H1 (cell line): ENCODE measurements at regions not wholly inside any gene's neighbourhood (a gene's known extent, or its start where the extent isn't known, plus 50 kb on each side); places are given as distances from the start of the nearest gene placed in this dataset.

Experiments used
- CTCF ChIA-PET: fragments of 300-600 bp; sonication (Branson Sonifier 250); formaldehyde crosslinking; loops from one replicate; lab custom pipeline; 2021; ENCODE audit not compliant: partially characterized antibody; lab: Charles Lee
- POLR2A ChIA-PET: fragments of 300-600 bp; sonication (Branson Sonifier 250); formaldehyde crosslinking; loops from one replicate; lab custom pipeline; 2021; ENCODE audit warnings: inconsistent platforms; ENCODE audit not compliant: partially characterized antibody; lab: Charles Lee
- DNase-seq, 2 experiments: peaks; one replicate each; pipeline versions ENCODE4 v3.0.0 to v3.0.0-alpha.2; 2010 to 2022; ENCODE audit warnings: low spot score in 2 of 2, low read depth in 1 of 2, mixed read lengths in 1 of 2
- FAIRE-seq: peaks from 2 replicates; lab custom pipeline; 2011; peaks lifted over from hg19 to GRCh38; lab: Jason Lieb, UNC
- H2AFZ ChIP-seq: 2 replicates; pipeline ENCODE4 v1.8.1; 2012; ENCODE audit warnings: low read length, inconsistent platforms
- H2AK5ac ChIP-seq: 2 replicates; pipeline ENCODE4 v1.6.1; 2013; ENCODE audit warnings: low read depth, low read length
- H2BK120ac ChIP-seq: replicated peaks from 2 replicates; pipeline ENCODE3; 2013; ENCODE audit warnings: low read depth, low read length, inconsistent platforms
- H2BK12ac ChIP-seq: 2 replicates; pipeline ENCODE4 v1.6.1; 2013; ENCODE audit warnings: low read depth, low read length
- H2BK15ac ChIP-seq: 2 replicates; pipeline ENCODE4 v1.6.1; 2013; ENCODE audit warnings: low read length
- H2BK20ac ChIP-seq: 2 replicates; pipeline ENCODE4 v1.6.1; 2013; ENCODE audit warnings: low read length
- H2BK5ac ChIP-seq: 2 replicates; pipeline ENCODE4 v1.6.1; 2013; ENCODE audit warnings: low read depth, low read length
- H3K14ac ChIP-seq: 2 replicates; pipeline ENCODE4 v1.6.1; 2013; ENCODE audit warnings: inconsistent platforms; ENCODE audit not compliant: insufficient read length
- H3K18ac ChIP-seq: 2 replicates; pipeline ENCODE4 v1.6.1; 2013; ENCODE audit warnings: low read length; ENCODE audit errors: extremely low read depth
- H3K23ac ChIP-seq: 2 replicates; pipeline ENCODE4 v1.6.1; 2013; ENCODE audit warnings: inconsistent platforms; ENCODE audit not compliant: insufficient read length
- H3K23me2 ChIP-seq: 2 replicates; pipeline ENCODE4 v1.6.1; 2013; ENCODE audit warnings: low read depth, low read length
- H3K27ac ChIP-seq: 2 replicates; pipeline ENCODE4 v1.6.1; 2011; ENCODE audit warnings: low read depth, low read length, inconsistent platforms
- H3K27me3 ChIP-seq, 4 experiments: replicated peaks in 1 of 4; 1 replicate in 1 of 4; 2 replicates in 3 of 4; pipeline versions ENCODE4 v1.6.1 to v1.8.1; 2011 to 2013; ENCODE audit warnings: low read length in 3 of 4, mild to moderate bottlenecking in 3 of 4, inconsistent platforms in 2 of 4, mixed read lengths in 2 of 4, moderate library complexity in 1 of 4; ENCODE audit not compliant: control insufficient read depth in 3 of 4, insufficient read depth in 3 of 4; ENCODE audit errors: extremely low read depth in 1 of 4
- H3K36me3 ChIP-seq, 4 experiments: 2 replicates each; pipeline versions ENCODE4 v1.6.1 to v1.8.1; 2011 to 2013; ENCODE audit warnings: mild to moderate bottlenecking in 4 of 4, low read length in 3 of 4, moderate library complexity in 2 of 4, control low read depth in 1 of 4, inconsistent platforms in 1 of 4; ENCODE audit not compliant: insufficient read depth in 4 of 4, control insufficient read depth in 2 of 4
- H3K4ac ChIP-seq: replicated peaks from 2 replicates; pipeline ENCODE3; 2013; ENCODE audit warnings: low read length, low read depth, mixed read lengths, inconsistent platforms; ENCODE audit not compliant: insufficient read length
- H3K4me1 ChIP-seq, 4 experiments: replicated peaks in 1 of 4; 1 replicate in 1 of 4; 2 replicates in 3 of 4; pipeline versions ENCODE4 v1.6.1 to v1.8.1; 2011 to 2013; ENCODE audit warnings: low read length in 3 of 4, inconsistent platforms in 2 of 4, mixed read lengths in 1 of 4; ENCODE audit not compliant: insufficient read depth in 4 of 4, control insufficient read depth in 3 of 4
- H3K4me2 ChIP-seq, 2 experiments: 2 replicates each; pipeline versions ENCODE4 v1.6.1 to v1.8.1; 2011 to 2013; ENCODE audit warnings: low read depth in 2 of 2, low read length in 2 of 2, control low read depth in 1 of 2, inconsistent platforms in 1 of 2, mild to moderate bottlenecking in 1 of 2; ENCODE audit not compliant: insufficient read depth in 1 of 2
- H3K4me3 ChIP-seq, 4 experiments: fragments of 200-600, 300-600 bp in 1 of 4; sonication (generic), shearing (Covaris generic), sonication (Bioruptor Twin) in 1 of 4; 2 replicates each; pipeline versions ENCODE4 v1.5.1 to v1.8.1; 2011 to 2016; ENCODE audit warnings: low read length in 4 of 4, low read depth in 3 of 4, control low read depth in 2 of 4, inconsistent platforms in 2 of 4, mild to moderate bottlenecking in 2 of 4, mixed read lengths in 1 of 4, moderate library complexity in 1 of 4; ENCODE audit not compliant: insufficient read depth in 2 of 4; ENCODE audit errors: extremely low read depth in 1 of 4
- H3K56ac ChIP-seq: replicated peaks from 2 replicates; pipeline ENCODE3; 2013; ENCODE audit warnings: low read depth, mild to moderate bottlenecking, mixed read lengths, low read length, inconsistent platforms; ENCODE audit not compliant: insufficient read length
- H3K79me1 ChIP-seq: 2 replicates; pipeline ENCODE4 v1.6.1; 2013; ENCODE audit warnings: low read depth, low read length, control low read depth
- H3K79me2 ChIP-seq, 2 experiments: 2 replicates each; pipeline versions ENCODE4 v1.6.1 to v1.8.1; 2012 to 2013; ENCODE audit warnings: low read length in 2 of 2, mild to moderate bottlenecking in 2 of 2, inconsistent platforms in 1 of 2; ENCODE audit not compliant: insufficient read depth in 2 of 2, control insufficient read depth in 1 of 2
- H3K9ac ChIP-seq, 4 experiments: replicated peaks in 1 of 4; 1 replicate in 1 of 4; 2 replicates in 3 of 4; pipeline versions ENCODE4 v1.6.1 to v1.8.1; 2011 to 2013; ENCODE audit warnings: low read depth in 3 of 4, low read length in 3 of 4, control low read depth in 2 of 4, mild to moderate bottlenecking in 2 of 4, moderate library complexity in 2 of 4, inconsistent platforms in 1 of 4; ENCODE audit errors: extremely low read depth in 1 of 4
- H3K9me3 ChIP-seq, 2 experiments: 2 replicates each; pipeline versions ENCODE4 v1.6.1 to v1.8.1; 2012 to 2013; ENCODE audit warnings: mild to moderate bottlenecking in 2 of 2, moderate library complexity in 2 of 2, control low read depth in 1 of 2, inconsistent platforms in 1 of 2, low read depth in 1 of 2, low read length in 1 of 2, mixed read lengths in 1 of 2; ENCODE audit not compliant: insufficient read depth in 2 of 2
- H4K20me1 ChIP-seq, 2 experiments: replicated peaks in 1 of 2; 2 replicates each; pipeline versions ENCODE3 to v1.8.1; 2011 to 2013; ENCODE audit warnings: inconsistent platforms in 2 of 2, low read length in 2 of 2, mild to moderate bottlenecking in 1 of 2; ENCODE audit not compliant: insufficient read depth in 2 of 2, control insufficient read depth in 1 of 2
- H4K5ac ChIP-seq: 2 replicates; pipeline ENCODE4 v1.6.1; 2013; ENCODE audit warnings: low read length, low read depth, mixed read lengths, inconsistent platforms; ENCODE audit not compliant: insufficient read length
- H4K8ac ChIP-seq: 2 replicates; pipeline ENCODE4 v1.8.0; 2013; ENCODE audit warnings: mild to moderate bottlenecking, moderate library complexity, low read length, inconsistent platforms; ENCODE audit not compliant: insufficient read depth; ENCODE audit errors: extremely low read depth
- H4K91ac ChIP-seq: replicated peaks from 2 replicates; pipeline ENCODE3; 2013; ENCODE audit warnings: low read length, mixed read lengths, inconsistent platforms; ENCODE audit not compliant: insufficient read length
- BACH1 ChIP-seq: IDR thresholded peaks from 2 replicates; pipeline ENCODE4 v1.6.1; 2012; ENCODE audit warnings: low read length, improper control_type of control experiment
- CBX8 ChIP-seq: fragments of 300-800, 300-1000 bp; sonication (generic); IDR thresholded peaks from 2 replicates; pipeline ENCODE4 v1.7.1; 2016; ENCODE audit warnings: low read depth, low read length, borderline replicate concordance
- CTBP2 ChIP-seq: IDR thresholded peaks from 2 replicates; pipeline ENCODE4 v1.7.0; 2011; ENCODE audit warnings: borderline replicate concordance, mild to moderate bottlenecking, moderate library complexity, mixed read lengths, low read length; ENCODE audit not compliant: insufficient read depth, insufficient read length
- GTF2F1 ChIP-seq: IDR thresholded peaks from 2 replicates; pipeline ENCODE4 v1.6.1; 2012; ENCODE audit warnings: low read depth, low read length, improper control_type of control experiment, borderline replicate concordance
- PHF8 ChIP-seq: fragments of 200-600 bp; sonication (generic); conservative IDR thresholded peaks from 2 replicates; pipeline ENCODE4 v1.7.1; 2012; ENCODE audit warnings: low read depth, mild to moderate bottlenecking, inconsistent platforms, low read length, moderate library complexity
- RBBP5 ChIP-seq: IDR thresholded peaks from 2 replicates; pipeline ENCODE4 v1.7.1; 2012; ENCODE audit warnings: low read depth, mild to moderate bottlenecking, inconsistent platforms, low read length, moderate library complexity, borderline replicate concordance
- SIN3A ChIP-seq, 2 experiments: IDR thresholded peaks in 1 of 2; conservative IDR thresholded peaks in 1 of 2; 2 replicates each; pipeline ENCODE4 v1.6.1; 2011 to 2012; ENCODE audit warnings: low read length in 2 of 2, improper control_type of control experiment in 1 of 2, low read depth in 1 of 2, mild to moderate bottlenecking in 1 of 2
- TAF7 ChIP-seq: optimal IDR thresholded peaks from 2 replicates; pipeline ENCODE3; 2011; ENCODE audit warnings: low read depth, mild to moderate bottlenecking, inconsistent platforms, low read length, moderate library complexity, borderline replicate concordance
- WGBS, 2 experiments: shearing (Covaris generic) in 1 of 2; methylation state at CpG; one replicate each; pipeline versions ENCODE4 v1.1.6 to v1.1.7; 2013 to 2015; ENCODE audit warnings: low lambda C conversion rate in 2 of 2, mixed read lengths in 2 of 2, inconsistent platforms in 1 of 2, low coverage in 1 of 2, missing lambda C conversion rate in 1 of 2; ENCODE audit not compliant: insufficient replicate concordance in 2 of 2, insufficient coverage in 1 of 2, insufficient read length in 1 of 2; ENCODE audit errors: extremely low coverage in 1 of 2, missing lambda C conversion rate in 1 of 2; 5-methylcytosine and 5-hydroxymethylcytosine counted together

GRCh38 chr20:24052599-24053275, 64.2 kb upstream of the GGTLC1 start:
- H3K4me2 ChIP-seq, result no peak overlapping the region
- no peak overlapping the region for H2BK15ac ChIP-seq
- H4K5ac ChIP-seq, result no peak overlapping the region
- H3K14ac ChIP-seq, result no peak overlapping the region
- H2BK5ac ChIP-seq, result no peak overlapping the region
- no peak for TF ChIP-seq PHF8
- no peak for TF ChIP-seq RBBP5
- no peak for TF ChIP-seq CBX8
- no peak for TF ChIP-seq TAF7
- no peak for TF ChIP-seq GTF2F1
- no peak for TF ChIP-seq CTBP2
- no peak for TF ChIP-seq BACH1
- no peak for TF ChIP-seq SIN3A (conservative IDR thresholded peaks at IDR 0.05 in 1 of 2, IDR thresholded peaks at IDR 0.05 in 1 of 2; ENCODE audit: low read depth in 1 of 2, low read length in 2 of 2)
- no peak overlapping the region for H3K56ac ChIP-seq
- no peak overlapping the region for H2BK120ac ChIP-seq
- FAIRE-seq (no peak), DNase-seq (no peak)
- H3K4me1 ChIP-seq, result no peaks in the 10 kb centered on the region; a peak in 1 of 7 replicates
- H3K9me3 ChIP-seq, result no peaks in the 10 kb centered on the region
- H3K27ac ChIP-seq, result no peak overlapping the region
- H3K23me2 ChIP-seq, result no peaks in the 10 kb centered on the region
- H3K18ac ChIP-seq, result no peak overlapping the region
- WGBS, 2 experiments, result 92% methylated on average over 23 of the region's 23 CpGs; no CpG with 5 or more reads in 1 of the 2 experiments
- H2BK20ac ChIP-seq, result no peak overlapping the region
- H3K36me3 ChIP-seq, result no peaks in the 10 kb centered on the region
- H3K4me3 ChIP-seq, result no peak overlapping the region
- POLR2A ChIA-PET, result interaction anchor here (0.6 kb wide), 1 partner anchor 102 kb away, joined by 3 read pairs; no protein-coding TSS in a partner anchor
- H3K23ac ChIP-seq, result no peak overlapping the region
- H3K27me3 ChIP-seq, result no peaks in the 10 kb centered on the region; a peak in 2 of 7 replicates
- H2BK12ac ChIP-seq, result no peak overlapping the region
- CTCF ChIA-PET, result interaction anchor here (0.8 kb wide), 1 partner anchor 10 kb away, joined by 3 read pairs; no protein-coding TSS in a partner anchor
- H4K91ac ChIP-seq, result no peak overlapping the region
- H3K9ac ChIP-seq, result no peak overlapping the region
- no peak overlapping the region for H2AFZ ChIP-seq
- no peak overlapping the region for H2AK5ac ChIP-seq
- H3K79me1 ChIP-seq, result no peaks in the 10 kb centered on the region
- H4K20me1 ChIP-seq, result no peaks in the 10 kb centered on the region
- H4K8ac ChIP-seq, result no peak overlapping the region
- H3K79me2 ChIP-seq, result no peaks in the 10 kb centered on the region
- no peak overlapping the region for H3K4ac ChIP-seq
